Amniotic stem cell (primary cell): ENCODE measurements at regions not wholly inside any gene's neighbourhood (a gene's known extent, or its start where the extent isn't known, plus 50 kb on each side); places are given as distances from the start of the nearest gene placed in this dataset.

Source experiments
- DNase-seq: peaks from one replicate; lab custom pipeline; 2025; lab: John Stamatoyannopoulos, UW

GRCh38 chr13:29664591-29664990 lies 69.1 kb upstream of the SLC7A1 start:
- no peak for DNase-seq

- no peak for DNase-seq
These were observed 59.5 kb upstream of the SLC7A1 start for GRCh38 chr13:29654843-29655547.

GRCh38 chr13:29654384-29654783 lies 58.9 kb upstream of the SLC7A1 start:
- no peak for DNase-seq

- no peak for DNase-seq
These were observed 53.3 kb upstream of the SLC7A1 start for GRCh38 chr13:29648760-29649159.
